Glutamatergic neuron (in vitro differentiated cells): ENCODE measurements at regions not wholly inside any gene's neighbourhood (a gene's known extent, or its start where the extent isn't known, plus 50 kb on each side); places are given as distances from the start of the nearest gene placed in this dataset.

ENCODE experiments used
- DNase-seq: peaks from one replicate; pipeline ENCODE4 v3.0.0; 2022
- H3K27ac Mint-ChIP-seq: one replicate; pipeline ENCODE4 v1.8.0; 2020; ENCODE audit warnings: mild to moderate bottlenecking, mixed read lengths, inconsistent platforms; ENCODE audit not compliant: unreplicated experiment
- H3K27me3 Mint-ChIP-seq: one replicate; pipeline ENCODE4 v1.8.0; 2020; ENCODE audit warnings: mild to moderate bottlenecking, moderate library complexity, mixed read lengths, inconsistent platforms; ENCODE audit not compliant: unreplicated experiment
- H3K36me3 Mint-ChIP-seq: one replicate; pipeline ENCODE4 v1.8.0; 2020; ENCODE audit warnings: mild to moderate bottlenecking, mixed read lengths, inconsistent platforms; ENCODE audit not compliant: unreplicated experiment
- H3K4me1 Mint-ChIP-seq: one replicate; pipeline ENCODE4 v1.8.0; 2020; ENCODE audit warnings: mild to moderate bottlenecking, low read depth, mixed read lengths, inconsistent platforms; ENCODE audit not compliant: unreplicated experiment
- H3K4me3 Mint-ChIP-seq: one replicate; pipeline ENCODE4 v1.8.0; 2020; ENCODE audit warnings: mild to moderate bottlenecking, mixed read lengths, inconsistent platforms; ENCODE audit not compliant: unreplicated experiment
- H3K9me3 Mint-ChIP-seq: one replicate; pipeline ENCODE4 v1.8.0; 2020; ENCODE audit warnings: mild to moderate bottlenecking, moderate library complexity, mixed read lengths, inconsistent platforms; ENCODE audit not compliant: unreplicated experiment
- TF ChIP-seq, protein P1 (sequence below): fragments of 200-600 bp; sonication (generic); IDR thresholded peaks from one replicate; pipeline ENCODE4 v1.5.0; 2021; ENCODE audit not compliant: partially characterized antibody, unreplicated experiment

- Mint-ChIP-seq H3K4me3 (no peak overlapping the region), H3K4me1 (peaks cover 7% of the 10 kb centered on the region), H3K36me3 (no peaks in the 10 kb centered on the region), H3K9me3 (peaks cover 2% of the 10 kb centered on the region), H3K27me3 (no peaks in the 10 kb centered on the region), H3K27ac (no peak overlapping the region)
- TF ChIP-seq, protein P1, sequence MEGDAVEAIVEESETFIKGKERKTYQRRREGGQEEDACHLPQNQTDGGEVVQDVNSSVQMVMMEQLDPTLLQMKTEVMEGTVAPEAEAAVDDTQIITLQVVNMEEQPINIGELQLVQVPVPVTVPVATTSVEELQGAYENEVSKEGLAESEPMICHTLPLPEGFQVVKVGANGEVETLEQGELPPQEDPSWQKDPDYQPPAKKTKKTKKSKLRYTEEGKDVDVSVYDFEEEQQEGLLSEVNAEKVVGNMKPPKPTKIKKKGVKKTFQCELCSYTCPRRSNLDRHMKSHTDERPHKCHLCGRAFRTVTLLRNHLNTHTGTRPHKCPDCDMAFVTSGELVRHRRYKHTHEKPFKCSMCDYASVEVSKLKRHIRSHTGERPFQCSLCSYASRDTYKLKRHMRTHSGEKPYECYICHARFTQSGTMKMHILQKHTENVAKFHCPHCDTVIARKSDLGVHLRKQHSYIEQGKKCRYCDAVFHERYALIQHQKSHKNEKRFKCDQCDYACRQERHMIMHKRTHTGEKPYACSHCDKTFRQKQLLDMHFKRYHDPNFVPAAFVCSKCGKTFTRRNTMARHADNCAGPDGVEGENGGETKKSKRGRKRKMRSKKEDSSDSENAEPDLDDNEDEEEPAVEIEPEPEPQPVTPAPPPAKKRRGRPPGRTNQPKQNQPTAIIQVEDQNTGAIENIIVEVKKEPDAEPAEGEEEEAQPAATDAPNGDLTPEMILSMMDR = no peak
- no peak for DNase-seq
Observed at GRCh38 chr11:109364851-109365250, 57.1 kb upstream of the C11orf87 start.

GRCh38 chr11:109371444-109372176, 50.4 kb upstream of the C11orf87 start:
- Mint-ChIP-seq H3K4me3 (no peak overlapping the region), H3K4me1 (no peaks in the 10 kb centered on the region), H3K27me3 (no peaks in the 10 kb centered on the region), H3K9me3 (no peaks in the 10 kb centered on the region), H3K36me3 (peaks cover 3% of the 10 kb centered on the region), H3K27ac (no peak overlapping the region)
- TF ChIP-seq, protein P1 = no peak
- DNase-seq = no peak
